ENCODE measurements at regions not wholly inside any gene's neighbourhood (a gene's known extent, or its start where the extent isn't known, plus 50 kb on each side); places are given as distances from the start of the nearest gene placed in this dataset.
"Not testable (repeated sequence)": the region's sequence is repeated elsewhere in the genome, so short reads cannot be mapped to it uniquely, and the experiment has no call there.

DNA sequence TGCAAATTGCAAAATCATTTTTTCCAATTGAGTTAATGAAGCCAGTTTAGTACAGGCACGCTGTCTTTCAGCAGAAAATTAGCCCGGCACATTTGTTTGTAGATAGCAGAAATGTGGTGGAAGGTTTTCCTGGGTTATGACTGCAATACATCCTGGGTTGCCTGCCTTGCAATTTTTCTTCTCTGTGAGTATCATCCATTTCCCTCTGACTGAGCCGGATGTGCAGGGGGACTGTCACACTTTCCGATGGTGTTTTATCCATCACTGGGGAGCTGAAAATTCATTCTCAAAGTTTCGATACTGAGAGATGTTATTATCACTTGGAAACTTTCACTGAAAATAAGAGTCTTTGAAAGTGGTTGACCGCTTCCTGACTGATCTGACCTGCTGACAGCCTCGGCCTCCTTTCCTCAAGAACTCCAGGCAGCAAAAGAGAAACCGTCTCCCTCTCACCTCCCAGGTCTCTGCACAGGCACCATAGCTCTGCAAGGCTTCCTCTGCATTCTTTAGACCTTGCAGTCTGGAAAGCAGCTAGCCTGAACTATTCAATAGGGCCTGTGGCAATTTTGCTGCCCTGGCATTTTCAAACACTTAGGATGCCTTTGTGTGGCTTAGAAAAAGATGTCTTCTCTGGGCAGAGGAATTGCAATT lies 320.8 kb upstream of the NRP1 start:
- Histone ChIP-seq H3K4me2 (ENCODE audit: insufficient read depth, low read length) (no peak overlapping the region), H3K9ac (ENCODE audit: low read depth, low read length) (no peak overlapping the region), H4K20me1 (ENCODE audit: insufficient read depth, low read length) (no peaks in the 10 kb centered on the region), H3K4me1 (ENCODE audit: insufficient read depth, low read length) (no peaks in the 10 kb centered on the region), H3K27me3 (ENCODE audit: insufficient read depth, low read length, poor library complexity) (no peaks in the 10 kb centered on the region), H3K4me3 (ENCODE audit: low read depth in 1 of 2, low read length in 2 of 2) (no peak overlapping the region), H3K36me3 (ENCODE audit: insufficient read depth, low read length) (no peaks in the 10 kb centered on the region), H3K9me3 (ENCODE audit: insufficient read depth, low read length, severe bottlenecking) (no peaks in the 10 kb centered on the region), H3K27ac (ENCODE audit: low read length) (no peak overlapping the region), H3K79me2 (ENCODE audit: insufficient read depth, low read length) (no peaks in the 10 kb centered on the region), H2AFZ (ENCODE audit: low read depth, low read length) (no peak overlapping the region)
- TF ChIP-seq EZH2 (IDR thresholded peaks at IDR 0.05; ENCODE audit: borderline replicate concordance, low read depth, low read length, severe bottlenecking) = no peak
- TF ChIP-seq, protein P1, sequence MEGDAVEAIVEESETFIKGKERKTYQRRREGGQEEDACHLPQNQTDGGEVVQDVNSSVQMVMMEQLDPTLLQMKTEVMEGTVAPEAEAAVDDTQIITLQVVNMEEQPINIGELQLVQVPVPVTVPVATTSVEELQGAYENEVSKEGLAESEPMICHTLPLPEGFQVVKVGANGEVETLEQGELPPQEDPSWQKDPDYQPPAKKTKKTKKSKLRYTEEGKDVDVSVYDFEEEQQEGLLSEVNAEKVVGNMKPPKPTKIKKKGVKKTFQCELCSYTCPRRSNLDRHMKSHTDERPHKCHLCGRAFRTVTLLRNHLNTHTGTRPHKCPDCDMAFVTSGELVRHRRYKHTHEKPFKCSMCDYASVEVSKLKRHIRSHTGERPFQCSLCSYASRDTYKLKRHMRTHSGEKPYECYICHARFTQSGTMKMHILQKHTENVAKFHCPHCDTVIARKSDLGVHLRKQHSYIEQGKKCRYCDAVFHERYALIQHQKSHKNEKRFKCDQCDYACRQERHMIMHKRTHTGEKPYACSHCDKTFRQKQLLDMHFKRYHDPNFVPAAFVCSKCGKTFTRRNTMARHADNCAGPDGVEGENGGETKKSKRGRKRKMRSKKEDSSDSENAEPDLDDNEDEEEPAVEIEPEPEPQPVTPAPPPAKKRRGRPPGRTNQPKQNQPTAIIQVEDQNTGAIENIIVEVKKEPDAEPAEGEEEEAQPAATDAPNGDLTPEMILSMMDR (IDR thresholded peaks at IDR 0.05; ENCODE audit: borderline replicate concordance, extremely low read depth, low read length, poor library complexity, severe bottlenecking) = no peak
- ATAC-seq (ENCODE audit: insufficient read depth, low read depth) = no peak
- DNase-seq = no peak

DNA sequence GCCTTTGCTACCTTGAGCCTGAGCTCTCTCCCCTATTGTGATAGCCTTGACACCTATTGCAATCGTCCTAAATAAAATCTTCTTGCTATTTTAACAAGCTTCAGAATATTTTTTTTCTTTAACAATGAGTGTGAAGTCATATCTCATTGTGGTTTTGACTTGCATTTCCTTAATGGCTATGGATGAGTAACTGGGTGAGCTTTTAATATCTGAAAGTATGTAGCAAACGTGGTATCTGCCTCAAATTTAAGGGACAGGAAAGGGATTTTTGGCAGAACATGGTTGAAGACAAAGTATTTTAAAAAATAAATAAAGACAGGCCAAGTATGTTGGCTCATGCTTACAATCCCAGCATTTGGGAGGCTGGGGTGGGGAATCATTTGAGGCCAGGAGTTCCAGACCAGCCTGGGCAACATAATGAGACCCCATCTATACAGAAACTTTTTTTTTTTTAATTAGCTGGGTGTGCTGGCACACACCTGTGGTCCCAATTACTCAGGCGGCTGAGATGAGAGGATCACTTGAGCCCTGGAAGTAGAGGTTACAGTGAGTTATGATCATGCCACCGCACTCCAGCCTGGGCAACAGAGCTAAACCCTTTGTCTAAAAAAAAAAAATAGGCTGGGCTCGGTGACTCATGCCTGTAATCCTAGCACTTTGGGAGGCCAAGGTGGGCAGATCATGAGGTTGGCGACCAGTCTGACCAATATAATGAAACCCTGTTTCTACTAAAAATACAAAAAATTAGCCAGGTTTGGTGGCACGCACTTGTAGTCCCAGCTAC lies 319.3 kb upstream of the NRP1 start:
- no peaks in the 10 kb centered on the region for H4K20me1 ChIP-seq (ENCODE audit: insufficient read depth, low read length)
- H3K9ac ChIP-seq (ENCODE audit: low read depth, low read length) = no peak overlapping the region
- DNase-seq = no peak
- no peaks in the 10 kb centered on the region for H3K27me3 ChIP-seq (ENCODE audit: insufficient read depth, low read length, poor library complexity)
- no peaks in the 10 kb centered on the region for H3K79me2 ChIP-seq (ENCODE audit: insufficient read depth, low read length)
- no peak overlapping the region for H3K4me3 ChIP-seq (ENCODE audit: low read depth in 1 of 2, low read length in 2 of 2)
- ATAC-seq (ENCODE audit: insufficient read depth, low read depth) = no peak
- no peak overlapping the region for H2AFZ ChIP-seq (ENCODE audit: low read depth, low read length)
- no peaks in the 10 kb centered on the region for H3K9me3 ChIP-seq (ENCODE audit: insufficient read depth, low read length, severe bottlenecking)
- H3K36me3 ChIP-seq (ENCODE audit: insufficient read depth, low read length) = no peaks in the 10 kb centered on the region
- TF ChIP-seq EZH2 (IDR thresholded peaks at IDR 0.05; ENCODE audit: borderline replicate concordance, low read depth, low read length, severe bottlenecking) = no peak
- TF ChIP-seq, protein P1 (IDR thresholded peaks at IDR 0.05; ENCODE audit: borderline replicate concordance, extremely low read depth, low read length, poor library complexity, severe bottlenecking) = no peak
- no peak overlapping the region for H3K27ac ChIP-seq (ENCODE audit: low read length)
- no peaks in the 10 kb centered on the region for H3K4me1 ChIP-seq (ENCODE audit: insufficient read depth, low read length)
- H3K4me2 ChIP-seq (ENCODE audit: insufficient read depth, low read length) = no peak overlapping the region

DNA sequence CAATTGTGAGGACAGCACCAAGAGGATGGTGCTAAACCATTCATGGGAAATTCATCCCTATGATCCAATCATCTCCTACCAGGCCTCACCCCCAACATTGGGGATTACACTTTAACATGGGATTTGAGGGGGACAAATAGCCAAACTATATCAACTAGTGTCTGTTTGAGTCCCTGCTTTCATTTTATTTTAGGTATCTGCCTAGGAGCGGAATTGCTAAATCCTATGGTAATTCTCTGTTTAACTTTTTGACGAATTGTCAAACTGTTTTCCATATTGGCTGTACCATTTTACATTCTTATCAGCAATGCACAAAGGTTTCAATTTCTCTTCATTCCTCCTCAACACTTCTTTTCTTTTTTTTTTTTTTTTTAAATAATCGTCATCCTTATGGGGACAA lies 318.4 kb upstream of the NRP1 start:
- Histone ChIP-seq H4K20me1 (ENCODE audit: insufficient read depth, low read length) (no peaks in the 10 kb centered on the region), H3K4me1 (ENCODE audit: insufficient read depth, low read length) (no peaks in the 10 kb centered on the region), H3K27ac (ENCODE audit: low read length) (no peak overlapping the region), H3K36me3 (ENCODE audit: insufficient read depth, low read length) (no peaks in the 10 kb centered on the region), H3K79me2 (ENCODE audit: insufficient read depth, low read length) (no peaks in the 10 kb centered on the region), H3K4me3 (ENCODE audit: low read depth in 1 of 2, low read length in 2 of 2) (no peak overlapping the region), H3K27me3 (ENCODE audit: insufficient read depth, low read length, poor library complexity) (no peaks in the 10 kb centered on the region), H3K9ac (ENCODE audit: low read depth, low read length) (no peak overlapping the region), H3K4me2 (ENCODE audit: insufficient read depth, low read length) (no peak overlapping the region), H3K9me3 (ENCODE audit: insufficient read depth, low read length, severe bottlenecking) (no peaks in the 10 kb centered on the region), H2AFZ (ENCODE audit: low read depth, low read length) (no peak overlapping the region)
- DNase-seq = no peak
- no peak for ATAC-seq (ENCODE audit: insufficient read depth, low read depth)
- TF ChIP-seq, protein P1 (IDR thresholded peaks at IDR 0.05; ENCODE audit: borderline replicate concordance, extremely low read depth, low read length, poor library complexity, severe bottlenecking) = no peak
- no peak for TF ChIP-seq EZH2 (IDR thresholded peaks at IDR 0.05; ENCODE audit: borderline replicate concordance, low read depth, low read length, severe bottlenecking)

DNA sequence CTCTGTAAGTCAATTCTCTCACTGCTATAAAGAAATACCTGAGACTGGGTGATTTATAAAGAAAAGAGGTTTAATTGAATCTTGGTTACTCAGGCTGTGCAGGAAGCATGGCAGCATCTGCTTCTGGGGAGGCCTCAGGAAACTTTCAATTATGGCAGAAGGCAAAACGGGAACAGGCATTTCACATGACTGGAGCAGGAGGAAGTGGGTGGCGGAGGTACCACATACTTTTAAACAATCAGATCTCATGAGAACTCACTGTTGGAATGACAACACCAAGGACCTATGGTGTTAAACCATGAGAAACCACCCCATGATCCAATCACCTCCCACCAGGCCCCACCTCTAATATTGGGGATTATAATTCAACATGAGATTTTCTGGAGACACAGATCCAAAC lies 315.7 kb upstream of the NRP1 start:
- not testable (repeated sequence) for H3K4me3 ChIP-seq (ENCODE audit: low read depth in 1 of 2, low read length in 2 of 2); H3K4me1 ChIP-seq (ENCODE audit: insufficient read depth, low read length); H3K9me3 ChIP-seq (ENCODE audit: insufficient read depth, low read length, severe bottlenecking); H3K36me3 ChIP-seq (ENCODE audit: insufficient read depth, low read length); H3K4me2 ChIP-seq (ENCODE audit: insufficient read depth, low read length); H3K27ac ChIP-seq (ENCODE audit: low read length); H3K9ac ChIP-seq (ENCODE audit: low read depth, low read length); H4K20me1 ChIP-seq (ENCODE audit: insufficient read depth, low read length); H3K79me2 ChIP-seq (ENCODE audit: insufficient read depth, low read length); H2AFZ ChIP-seq (ENCODE audit: low read depth, low read length); H3K27me3 ChIP-seq (ENCODE audit: insufficient read depth, low read length, poor library complexity); DNase-seq; ATAC-seq (ENCODE audit: insufficient read depth, low read depth)
